Naive thymus-derived CD4-positive, alpha-beta T cell (primary cell): ENCODE measurements at regions not wholly inside any gene's neighbourhood (a gene's known extent, or its start where the extent isn't known, plus 50 kb on each side); places are given as distances from the start of the nearest gene placed in this dataset.
"Not testable (repeated sequence)": the region's sequence is repeated elsewhere in the genome, so short reads cannot be mapped to it uniquely, and the experiment has no call there.

ENCODE experiments used
- ATAC-seq: fragments of 150-1000 bp; cut with Tn5 transposase; 2 replicates; pipeline ENCODE4 v1.10.0; 2021; ENCODE audit warnings: mild to moderate bottlenecking, moderate library complexity
- CTCF ChIA-PET: fragments of 350-600 bp; sonication (Branson Sonifier 250); formaldehyde crosslinking; loops from one replicate; lab custom pipeline; 2021; ENCODE audit warnings: antibody characterized with exemption; lab: Charles Lee
- POLR2A ChIA-PET: fragments of 350-600 bp; sonication (Branson Sonifier 250); formaldehyde crosslinking; loops from one replicate; lab custom pipeline; 2021; ENCODE audit warnings: antibody characterized with exemption, inconsistent platforms; lab: Charles Lee
- DNase-seq, 9 donors: peaks; one replicate each; pipeline versions ENCODE4 v3.0.0 to v3.0.0-alpha.2; 2020 to 2022; ENCODE audit warnings: mixed read lengths in 1 of 9
- H3K27ac ChIP-seq: one replicate; pipeline ENCODE4 v1.7.0; 2013; ENCODE audit warnings: mild to moderate bottlenecking, low read depth, low read length, moderate library complexity
- H3K27me3 ChIP-seq, 2 donors: one replicate each; pipeline ENCODE4 v1.7.0; 2013; ENCODE audit warnings: low read length in 2 of 2, mild to moderate bottlenecking in 2 of 2, moderate library complexity in 2 of 2; ENCODE audit not compliant: control insufficient read depth in 2 of 2, insufficient read depth in 2 of 2
- H3K36me3 ChIP-seq, 3 experiments: 1 replicate in 2 of 3; 2 replicates in 1 of 3; pipeline ENCODE4 v1.7.0; 2013; ENCODE audit warnings: low read length in 3 of 3, mild to moderate bottlenecking in 3 of 3, moderate library complexity in 1 of 3; ENCODE audit not compliant: insufficient read depth in 3 of 3, control insufficient read depth in 2 of 3
- H3K4me1 ChIP-seq, 2 donors: one replicate each; pipeline ENCODE4 v1.7.0; 2013; ENCODE audit warnings: low read length in 2 of 2, mild to moderate bottlenecking in 2 of 2, moderate library complexity in 1 of 2; ENCODE audit not compliant: control insufficient read depth in 2 of 2, insufficient read depth in 2 of 2
- H3K4me3 ChIP-seq: 2 replicates; pipeline ENCODE4 v1.7.0; 2013; ENCODE audit warnings: mild to moderate bottlenecking, low read length
- H3K9me3 ChIP-seq, 3 experiments: 1 replicate in 2 of 3; 2 replicates in 1 of 3; pipeline ENCODE4 v1.7.0; 2013; ENCODE audit warnings: low read length in 3 of 3; ENCODE audit not compliant: control insufficient read depth in 2 of 3
- H3K27ac Mint-ChIP-seq, 9 donors: one replicate each; pipeline ENCODE4 v1.8.0; 2020 to 2022; ENCODE audit warnings: mixed read lengths in 9 of 9, mild to moderate bottlenecking in 8 of 9, moderate library complexity in 5 of 9, inconsistent platforms in 2 of 9
- H3K27me3 Mint-ChIP-seq, 5 donors: one replicate each; pipeline ENCODE4 v1.8.0; 2021 to 2022; ENCODE audit warnings: mixed read lengths in 5 of 5, mild to moderate bottlenecking in 1 of 5
- H3K36me3 Mint-ChIP-seq, 5 donors: one replicate each; pipeline ENCODE4 v1.8.0; 2020 to 2022; ENCODE audit warnings: mixed read lengths in 5 of 5, mild to moderate bottlenecking in 3 of 5, inconsistent platforms in 1 of 5
- H3K4me1 Mint-ChIP-seq, 7 donors: one replicate each; pipeline ENCODE4 v1.8.0; 2020 to 2022; ENCODE audit warnings: mixed read lengths in 7 of 7, mild to moderate bottlenecking in 3 of 7, inconsistent platforms in 1 of 7
- H3K4me3 Mint-ChIP-seq, 10 donors: one replicate each; pipeline ENCODE4 v1.8.0; 2020 to 2022; ENCODE audit warnings: mild to moderate bottlenecking in 10 of 10, mixed read lengths in 10 of 10, moderate library complexity in 6 of 10, inconsistent platforms in 2 of 10
- H3K9me3 Mint-ChIP-seq, 11 donors: one replicate each; pipeline ENCODE4 v1.8.0; 2020 to 2022; ENCODE audit warnings: mixed read lengths in 11 of 11, mild to moderate bottlenecking in 4 of 11, inconsistent platforms in 1 of 11, moderate library complexity in 1 of 11
- intact Hi-C, 2 donors: fragments of 100-400 bp; cut with micrococcal nuclease; formaldehyde crosslinking; loops; one replicate each; pipeline ENCODE4 v1.15.1; 2023

GRCh38 chr5:157947156-157947555, 88.2 kb upstream of the CLINT1 start:
- CTCF ChIA-PET: interaction anchor here (1.0 kb wide), 1 partner anchor 185 kb away, joined by 3 read pairs; no protein-coding TSS in a partner anchor
- no peak overlapping the region for H3K27ac Mint-ChIP-seq
- Histone ChIP-seq H3K4me3 (no peak overlapping the region), H3K27me3 (no peaks in the 10 kb centered on the region), H3K27ac (no peak overlapping the region), H3K36me3 (no peaks in the 10 kb centered on the region), H3K9me3 (no peaks in the 10 kb centered on the region), H3K4me1 (no peaks in the 10 kb centered on the region)
- no peaks in the 10 kb centered on the region for H3K9me3 Mint-ChIP-seq
- H3K36me3 Mint-ChIP-seq: no peaks in the 10 kb centered on the region
- POLR2A ChIA-PET: no interaction called here
- DNase-seq (no peak), ATAC-seq (no peak)
- H3K4me3 Mint-ChIP-seq: no peak overlapping the region
- intact Hi-C loops: no loop called here
- peaks cover 5 to 10% (median 6%) of the 10 kb centered on the region in 7 donors for H3K4me1 Mint-ChIP-seq
- peaks cover 4 to 21% (median 5%) of the 10 kb centered on the region in 5 donors for H3K27me3 Mint-ChIP-seq

- H3K4me3 ChIP-seq, ATAC-seq, H3K27ac Mint-ChIP-seq, H3K27ac ChIP-seq, H3K4me1 Mint-ChIP-seq, POLR2A ChIA-PET, H3K4me3 Mint-ChIP-seq, H3K36me3 Mint-ChIP-seq, DNase-seq, intact Hi-C loops, H3K9me3 Mint-ChIP-seq, H3K9me3 ChIP-seq, H3K36me3 ChIP-seq, H3K27me3 ChIP-seq, H3K4me1 ChIP-seq: not testable (repeated sequence)
- H3K27me3 Mint-ChIP-seq: peaks cover 4 to 14% (median 5%) of the 10 kb centered on the region in 5 donors
- CTCF ChIA-PET: interaction anchor here (1.1 kb wide), 1 partner anchor 129 kb away, joined by 3 read pairs; no protein-coding TSS in a partner anchor
These were observed 86.9 kb upstream of the CLINT1 start for GRCh38 chr5:157945822-157946221.

DNA sequence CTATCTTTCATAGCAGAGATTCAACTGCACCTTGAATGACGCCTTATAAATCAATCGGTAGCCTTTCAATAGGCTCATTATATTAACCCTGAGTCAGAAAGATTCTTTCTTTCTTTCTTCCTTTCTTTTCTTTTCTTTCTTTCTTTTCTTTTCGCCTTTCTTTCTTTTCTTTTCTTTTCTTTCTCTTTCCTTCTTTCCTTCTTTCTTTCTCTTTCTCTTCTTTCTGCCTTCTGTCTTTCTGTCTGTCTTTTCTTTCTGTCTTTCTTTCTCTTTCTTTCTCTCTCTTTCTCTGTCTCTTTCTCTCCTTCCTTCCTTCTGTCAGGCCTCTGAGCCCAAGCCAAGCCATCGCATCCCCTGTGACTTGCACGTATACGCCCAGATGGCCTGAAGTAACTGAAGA, 86.0 kb upstream of the CLINT1 start:
- no peaks in the 10 kb centered on the region for H3K4me1 ChIP-seq
- Mint-ChIP-seq H3K36me3 (no peaks in the 10 kb centered on the region), H3K4me1 (peaks cover 5 to 10% (median 6%) of the 10 kb centered on the region in 7 donors), H3K27ac (no peak overlapping the region), H3K4me3 (no peak overlapping the region), H3K27me3 (peaks cover 4 to 10% (median 5%) of the 10 kb centered on the region in 5 donors), H3K9me3 (no peaks in the 10 kb centered on the region)
- CTCF ChIA-PET: no interaction called here
- POLR2A ChIA-PET: no interaction called here
- no peaks in the 10 kb centered on the region for H3K36me3 ChIP-seq
- H3K9me3 ChIP-seq: no peaks in the 10 kb centered on the region
- intact Hi-C loops: no loop called here
- DNase-seq: no peak
- no peak for ATAC-seq
- H3K27ac ChIP-seq: no peak overlapping the region
- no peak overlapping the region for H3K4me3 ChIP-seq
- no peaks in the 10 kb centered on the region for H3K27me3 ChIP-seq

GRCh38 chr5:157944077-157944633, 85.2 kb upstream of the CLINT1 start:
- Mint-ChIP-seq H3K4me3 (no peak overlapping the region), H3K27ac (no peak overlapping the region), H3K36me3 (no peaks in the 10 kb centered on the region), H3K9me3 (no peaks in the 10 kb centered on the region), H3K27me3 (peaks cover 4 to 8% (median 5%) of the 10 kb centered on the region in 5 donors), H3K4me1 (peaks cover 5 to 10% (median 6%) of the 10 kb centered on the region in 7 donors)
- POLR2A ChIA-PET: no interaction called here
- Histone ChIP-seq H3K27me3 (no peaks in the 10 kb centered on the region), H3K27ac (no peak overlapping the region), H3K4me3 (no peak overlapping the region), H3K36me3 (no peaks in the 10 kb centered on the region), H3K4me1 (no peaks in the 10 kb centered on the region), H3K9me3 (no peaks in the 10 kb centered on the region)
- intact Hi-C loops: no loop called here
- ATAC-seq: no peak
- CTCF ChIA-PET: no interaction called here
- no peak for DNase-seq

DNA sequence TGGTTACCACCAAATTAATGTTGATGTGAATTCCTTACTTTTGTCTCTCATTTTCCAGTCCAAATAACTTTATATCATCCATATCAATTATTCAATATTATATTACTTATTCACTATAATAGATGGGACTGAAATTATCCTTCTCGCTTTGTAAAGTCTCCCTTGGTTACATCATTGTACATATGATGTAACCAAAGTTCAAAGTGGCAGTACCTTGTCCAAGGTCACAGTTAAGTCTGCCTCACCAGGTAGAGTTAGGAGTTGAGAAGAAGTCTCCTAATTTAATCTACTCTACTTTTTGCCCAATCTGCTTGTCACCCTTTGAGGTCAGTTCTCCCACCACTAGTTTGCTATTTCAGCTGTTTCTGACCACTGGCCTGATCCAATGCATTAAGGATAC, 83.7 kb upstream of the CLINT1 start:
- no peaks in the 10 kb centered on the region for H3K9me3 Mint-ChIP-seq

GRCh38 chr5:157941616-157942015, 82.7 kb upstream of the CLINT1 start:
- Mint-ChIP-seq H3K4me3 (no peak overlapping the region), H3K9me3 (peaks cover 0 to 3% (median 0%) of the 10 kb centered on the region in 11 donors), H3K27ac (no peak overlapping the region), H3K4me1 (peaks cover 0 to 6% (median 0%) of the 10 kb centered on the region in 7 donors), H3K27me3 (peaks cover 0 to 2% (median 0%) of the 10 kb centered on the region in 5 donors), H3K36me3 (no peaks in the 10 kb centered on the region)
- H3K27ac ChIP-seq: no peak overlapping the region
- no peak overlapping the region for H3K4me3 ChIP-seq
- ChIA-PET POLR2A (no interaction called here), CTCF (no interaction called here)
- H3K36me3 ChIP-seq: no peaks in the 10 kb centered on the region
- no peak for DNase-seq
- H3K9me3 ChIP-seq: no peaks in the 10 kb centered on the region
- H3K27me3 ChIP-seq: no peaks in the 10 kb centered on the region
- no peak for ATAC-seq
- H3K4me1 ChIP-seq: no peaks in the 10 kb centered on the region
- intact Hi-C loops: no loop called here

More for the DNA sequence above, 83.7 kb upstream of the CLINT1 start:
- intact Hi-C loops: no loop called here
- no peaks in the 10 kb centered on the region for H3K36me3 Mint-ChIP-seq
- H3K36me3 ChIP-seq: no peaks in the 10 kb centered on the region
- DNase-seq: no peak
- no peaks in the 10 kb centered on the region for H3K9me3 ChIP-seq
- ChIA-PET CTCF (no interaction called here), POLR2A (no interaction called here)
- peaks cover 0 to 2% (median 0%) of the 10 kb centered on the region in 5 donors for H3K27me3 Mint-ChIP-seq
- H3K27ac ChIP-seq: no peak overlapping the region
- H3K4me1 Mint-ChIP-seq: peaks cover 0 to 6% (median 0%) of the 10 kb centered on the region in 7 donors
- H3K4me3 ChIP-seq: no peak overlapping the region
- no peak overlapping the region for H3K27ac Mint-ChIP-seq
- H3K4me3 Mint-ChIP-seq: no peak overlapping the region
- no peaks in the 10 kb centered on the region for H3K4me1 ChIP-seq
- no peaks in the 10 kb centered on the region for H3K27me3 ChIP-seq
- no peak for ATAC-seq

DNA sequence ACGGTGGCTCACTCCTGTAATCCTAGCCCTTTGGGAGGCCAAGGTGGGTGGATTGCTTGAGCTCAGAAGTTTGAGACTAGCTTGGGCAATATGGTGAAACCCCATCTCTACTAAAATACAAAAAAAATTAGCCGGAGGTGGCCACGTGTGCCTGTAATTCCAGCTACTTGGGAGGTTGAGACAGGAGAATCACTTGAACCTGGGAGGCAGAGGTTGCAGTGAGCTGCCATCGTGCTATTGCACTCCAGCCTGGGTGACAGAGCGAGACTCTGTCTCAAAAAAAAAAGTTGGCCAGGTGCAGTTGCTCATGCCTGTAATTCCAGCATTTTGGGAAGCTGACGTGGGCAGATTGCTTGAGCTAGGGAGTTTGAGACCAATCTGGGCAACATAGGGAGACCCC, 79.2 kb upstream of the CLINT1 start:
- DNase-seq, H3K36me3 ChIP-seq, H3K27ac ChIP-seq, intact Hi-C loops, ATAC-seq, H3K4me1 ChIP-seq, H3K27me3 ChIP-seq, H3K4me3 ChIP-seq, H3K4me3 Mint-ChIP-seq, H3K27me3 Mint-ChIP-seq, H3K27ac Mint-ChIP-seq, H3K36me3 Mint-ChIP-seq, H3K9me3 ChIP-seq, H3K4me1 Mint-ChIP-seq, POLR2A ChIA-PET: not testable (repeated sequence)
- CTCF ChIA-PET: interaction anchor here (2.0 kb wide), 1 partner anchor 11 kb away, joined by 10 read pairs; no protein-coding TSS in a partner anchor
- H3K9me3 Mint-ChIP-seq: peaks cover 4 to 24% (median 8%) of the 10 kb centered on the region in 11 donors
